GM21825 (cell line): ENCODE measurements at regions not wholly inside any gene's neighbourhood (a gene's known extent, or its start where the extent isn't known, plus 50 kb on each side); places are given as distances from the start of the nearest gene placed in this dataset.

Experiments used
- ATAC-seq: cut with Tn5 transposase; IDR thresholded peaks from one replicate; pipeline ENCODE4 v1.9.1; 2021; ENCODE audit warnings: mild to moderate bottlenecking, moderate library complexity; ENCODE audit not compliant: unreplicated experiment

DNA sequence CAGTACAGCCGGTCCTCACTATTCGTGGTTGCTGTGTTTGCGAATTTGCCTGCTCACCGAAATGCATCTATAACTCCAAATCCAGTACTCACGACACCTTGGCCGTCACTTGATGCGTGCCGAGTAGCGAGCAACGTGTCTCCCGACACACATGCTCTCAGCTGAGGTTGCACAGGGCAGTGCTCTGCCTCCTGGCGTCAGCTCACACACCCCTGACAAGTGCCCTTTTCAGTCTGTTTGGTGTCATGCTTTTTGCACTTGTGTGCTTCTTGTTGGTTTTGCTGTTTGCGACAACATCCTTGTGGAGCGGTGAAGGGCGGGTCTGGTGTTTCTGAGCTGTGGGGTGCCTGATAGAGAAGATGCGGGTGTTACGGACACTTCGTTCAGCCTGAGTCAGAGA is 110.4 kb upstream of the RFLNA start:
- ATAC-seq = no peak

DNA sequence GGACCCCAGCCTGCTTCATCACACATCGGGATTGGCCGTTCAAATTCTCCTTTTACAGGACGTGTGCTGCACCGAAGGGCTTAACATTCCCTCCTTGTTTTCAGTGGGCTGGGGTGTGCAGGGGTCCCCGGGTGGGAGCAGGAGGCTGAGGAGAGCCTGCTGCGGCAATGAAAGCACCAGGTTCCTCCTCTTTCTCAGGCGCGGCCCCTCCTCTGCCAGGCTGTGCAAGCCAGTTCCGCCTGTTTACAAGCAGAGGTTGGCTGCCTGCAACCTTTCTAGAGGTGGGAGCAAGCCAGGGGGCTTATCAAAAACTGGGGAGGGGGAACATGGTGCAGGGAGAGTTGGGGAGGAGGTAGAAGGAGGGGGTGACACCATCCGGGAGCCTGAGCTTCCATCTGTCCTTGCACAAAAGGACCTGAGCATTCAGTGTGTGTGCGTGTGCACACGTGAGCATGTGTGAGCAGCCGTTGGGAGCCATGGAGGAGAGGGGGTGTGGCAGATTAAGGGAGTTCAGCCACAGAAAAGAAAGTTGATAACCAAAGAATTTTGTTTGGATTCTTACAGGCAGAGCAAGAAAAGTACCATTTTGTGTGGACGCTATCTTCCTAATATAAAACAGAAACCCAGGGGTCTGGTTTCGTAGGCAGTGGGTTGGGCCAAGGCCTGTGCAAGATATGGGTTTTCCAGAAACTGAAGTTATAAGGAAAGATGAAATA is 108.8 kb upstream of the RFLNA start:
- ATAC-seq = no peak

DNA sequence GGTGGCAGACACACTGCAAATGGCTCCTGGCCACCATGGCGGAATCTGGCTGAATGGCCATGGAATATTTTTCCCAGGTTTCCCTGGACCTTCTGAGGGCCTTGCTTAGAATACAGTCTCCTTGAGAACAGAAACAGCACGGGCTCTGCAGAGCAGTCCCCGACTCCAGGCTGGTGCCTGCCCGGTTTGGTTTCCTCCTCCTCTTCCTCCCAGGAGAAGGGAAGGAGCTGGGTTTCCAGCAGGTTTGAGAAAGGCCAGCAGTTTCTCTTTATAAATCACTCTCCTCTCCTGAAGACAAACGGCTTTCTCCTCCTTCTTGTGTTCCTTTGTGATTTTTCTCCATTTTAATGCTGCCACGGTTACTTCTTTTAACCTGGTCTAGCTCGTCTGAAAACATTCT is 106.8 kb upstream of the RFLNA start:
- ATAC-seq = no peak

- ATAC-seq = no peak
These were observed 106.1 kb upstream of the RFLNA start for GRCh38 chr12:124188561-124189405.

- no peak for ATAC-seq
These were observed 104.4 kb upstream of the RFLNA start for GRCh38 chr12:124190312-124191023.

DNA sequence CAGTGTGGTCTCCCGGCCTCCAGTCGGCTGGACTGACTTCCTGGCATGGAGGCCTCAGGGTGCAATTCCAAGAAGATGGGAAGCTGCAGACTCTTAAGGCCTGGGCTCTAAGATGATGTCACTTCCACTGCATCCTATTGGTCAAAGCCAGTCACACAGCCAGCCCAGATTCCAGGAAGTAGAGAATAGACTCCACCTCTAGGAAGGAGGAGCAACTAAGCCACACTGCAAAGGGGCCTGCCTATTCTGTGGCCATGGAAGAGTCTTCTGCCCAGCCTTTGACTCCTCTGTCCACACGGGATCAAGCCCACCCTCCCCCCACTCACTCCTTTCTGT is 103.9 kb upstream of the RFLNA start:
- ATAC-seq = no peak

- no peak for ATAC-seq
These were observed 102.9 kb upstream of the RFLNA start for GRCh38 chr12:124191966-124192365.

- no peak for ATAC-seq
These were observed 100.5 kb upstream of the RFLNA start for GRCh38 chr12:124194264-124194892.

DNA sequence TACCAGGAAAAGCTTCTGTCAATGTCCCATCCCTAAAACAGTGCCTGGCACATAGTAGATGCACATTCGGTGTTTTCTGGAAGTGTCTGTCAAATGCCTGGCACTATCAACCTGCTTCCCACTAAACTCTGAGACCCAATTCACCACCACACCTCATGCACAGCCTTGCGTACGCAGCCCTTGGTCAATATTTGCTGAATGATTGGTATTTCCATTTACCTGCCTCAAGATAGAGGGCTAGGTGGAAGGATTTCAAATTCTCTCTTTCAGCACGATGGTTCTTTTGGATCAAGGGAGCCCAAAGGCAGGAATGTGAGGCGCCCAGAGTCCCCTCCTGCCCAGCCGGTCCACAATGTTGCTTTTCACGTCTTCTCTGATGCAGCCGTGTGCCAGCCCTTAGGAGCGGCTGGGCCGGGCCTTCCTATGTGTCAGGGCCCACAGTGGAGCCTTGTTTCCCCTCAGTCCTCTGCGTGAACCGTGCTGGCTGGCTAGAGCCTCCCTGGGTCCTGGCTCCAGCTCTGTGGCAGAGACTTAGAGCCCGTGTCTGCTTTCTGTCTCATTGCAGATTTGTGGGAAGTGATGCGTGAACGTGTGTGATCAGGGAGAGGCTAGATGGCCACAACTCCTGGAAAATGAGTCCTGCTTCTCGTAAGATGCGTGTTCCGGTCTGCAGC is 99.9 kb upstream of the RFLNA start:
- ATAC-seq = no peak

GRCh38 chr12:124195567-124195942 is 99.3 kb upstream of the RFLNA start:
- no peak for ATAC-seq

DNA sequence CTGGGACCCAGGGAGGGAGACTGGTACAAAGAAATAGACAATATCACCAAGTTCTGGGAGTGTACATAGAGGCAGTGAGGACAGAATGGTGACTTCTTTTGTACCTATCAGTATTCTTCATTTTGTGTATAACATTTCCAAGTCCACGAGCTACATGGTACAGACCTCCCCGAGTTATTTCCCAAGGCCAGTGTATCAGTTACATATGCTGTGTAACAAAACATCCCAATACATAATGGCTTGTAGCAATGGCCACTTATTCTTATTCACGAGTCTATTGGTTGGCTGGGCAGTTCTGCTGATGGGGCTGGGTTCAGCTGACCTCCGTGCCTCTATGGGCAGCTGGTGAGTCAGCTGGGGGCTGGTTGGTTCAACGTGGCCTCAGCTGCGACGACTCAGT is 98.7 kb upstream of the RFLNA start:
- ATAC-seq = no peak

- no peak for ATAC-seq
These were observed 93.6 kb upstream of the RFLNA start for GRCh38 chr12:124201248-124201647.

GRCh38 chr12:124203176-124203575 is 91.7 kb upstream of the RFLNA start:
- no peak for ATAC-seq

GRCh38 chr12:124205405-124205804 is 89.5 kb upstream of the RFLNA start:
- ATAC-seq = no peak

GRCh38 chr12:124207049-124207448 is 87.8 kb upstream of the RFLNA start:
- ATAC-seq = no peak

DNA sequence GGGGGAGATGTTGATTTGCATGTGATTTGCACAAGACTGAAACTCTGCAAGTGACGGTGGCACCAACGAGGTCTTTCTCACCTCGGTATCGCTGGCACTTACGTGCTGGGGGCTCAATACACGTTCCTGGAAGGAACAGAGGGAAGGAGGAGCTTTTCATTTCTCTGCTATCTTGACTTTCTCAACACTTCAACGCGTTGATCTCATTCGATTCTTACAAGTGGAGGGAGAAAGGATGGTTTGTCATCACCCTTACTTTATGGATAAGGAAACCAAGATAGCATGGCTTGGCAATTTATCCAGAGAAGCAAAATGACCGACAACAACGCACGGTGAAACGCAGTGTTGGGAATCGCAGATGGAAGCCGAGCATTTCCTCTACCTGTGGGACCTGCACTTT is 87.3 kb upstream of the RFLNA start:
- no peak for ATAC-seq

DNA sequence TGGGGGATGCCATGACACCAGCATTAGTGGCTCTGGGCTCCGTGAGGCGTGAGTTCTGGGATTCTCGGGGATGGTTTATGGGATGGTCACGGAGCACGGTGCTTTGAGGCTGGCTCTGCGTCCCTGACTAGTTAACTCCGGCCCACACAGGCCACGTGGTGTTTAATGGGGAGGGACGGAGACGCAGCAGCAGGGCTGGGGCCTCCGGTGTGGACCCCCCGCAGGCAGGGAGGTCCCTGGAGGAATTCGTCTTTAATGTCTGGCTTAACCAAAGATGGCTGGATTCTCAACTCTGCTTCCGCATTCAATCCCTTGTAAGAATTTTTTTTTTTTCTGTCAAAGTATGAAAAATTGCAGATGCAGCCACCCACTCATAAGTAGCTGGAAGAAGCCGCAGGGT is 86.4 kb upstream of the RFLNA start:
- ATAC-seq = no peak

- ATAC-seq = no peak
These were observed 83.8 kb upstream of the RFLNA start for GRCh38 chr12:124210991-124211577.

DNA sequence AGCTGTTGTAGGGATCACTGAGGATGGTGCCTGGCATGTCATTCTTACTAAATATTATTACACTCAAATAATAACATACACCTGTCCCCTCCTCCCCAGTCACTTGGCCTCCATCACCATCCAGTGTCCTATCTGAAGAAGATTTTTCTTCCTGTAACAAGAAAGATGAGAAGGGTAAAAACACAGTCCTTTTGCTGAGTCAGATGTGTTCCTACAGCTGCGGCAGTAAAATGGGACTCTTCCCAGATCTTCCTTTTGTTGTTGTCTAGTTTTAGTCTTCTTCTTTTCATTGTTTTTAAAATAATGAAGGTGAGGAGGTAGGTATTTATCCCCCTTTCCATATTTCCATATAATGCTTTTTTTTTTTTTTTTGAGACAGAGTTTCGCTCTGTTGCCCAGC is 83.1 kb upstream of the RFLNA start:
- ATAC-seq = no peak

GRCh38 chr12:124213666-124214347 is 81.1 kb upstream of the RFLNA start:
- no peak for ATAC-seq
